Nephron (organoid): ENCODE measurements at regions not wholly inside any gene's neighbourhood (a gene's known extent, or its start where the extent isn't known, plus 50 kb on each side); places are given as distances from the start of the nearest gene placed in this dataset.

Experiments
- H3K27ac Mint-ChIP-seq, 3 experiments: 2 replicates each; pipeline ENCODE4 v1.8.0; 2020; ENCODE audit warnings: mixed read lengths in 3 of 3, mild to moderate bottlenecking in 2 of 3, moderate library complexity in 1 of 3
- H3K27me3 Mint-ChIP-seq: 2 replicates; pipeline ENCODE4 v1.8.0; 2021; ENCODE audit warnings: low read depth, mild to moderate bottlenecking, moderate library complexity, mixed read lengths
- H3K36me3 Mint-ChIP-seq: 2 replicates; pipeline ENCODE4 v1.8.0; 2020; ENCODE audit warnings: low read depth, mixed read lengths
- H3K4me1 Mint-ChIP-seq: 2 replicates; pipeline ENCODE4 v1.8.0; 2020; ENCODE audit warnings: mixed read lengths
- H3K4me3 Mint-ChIP-seq, 3 experiments: 2 replicates each; pipeline ENCODE4 v1.8.0; 2020; ENCODE audit warnings: mild to moderate bottlenecking in 3 of 3, mixed read lengths in 3 of 3, moderate library complexity in 2 of 3
- H3K9me3 Mint-ChIP-seq: 2 replicates; pipeline ENCODE4 v1.8.0; 2020; ENCODE audit warnings: mixed read lengths
- TF ChIP-seq, protein P1 (sequence below), 3 experiments: fragments of 200-600 bp; sonication (generic); IDR thresholded peaks; one replicate each; pipeline ENCODE4 v1.5.0; 2021; ENCODE audit warnings: antibody characterized with exemption in 3 of 3; ENCODE audit not compliant: unreplicated experiment in 3 of 3

DNA sequence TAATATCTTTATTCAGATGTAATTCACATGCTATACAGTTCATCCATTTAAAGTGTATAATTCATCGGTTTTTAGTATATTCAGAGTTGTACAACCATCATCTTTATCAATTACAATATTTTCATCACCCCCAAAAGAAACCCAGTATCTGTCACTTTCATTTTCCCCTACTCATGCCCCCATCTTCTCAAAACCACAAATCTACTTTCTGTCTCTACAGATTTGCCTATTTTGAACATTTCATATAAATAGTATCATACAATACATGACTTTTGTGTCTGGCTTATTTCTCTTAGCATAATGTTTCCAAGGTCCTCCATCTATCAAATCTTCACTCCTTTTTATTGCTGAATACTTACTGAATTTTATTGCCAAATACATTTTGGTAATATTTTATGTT is 305.1 kb upstream of the SGCD start:
- TF ChIP-seq, protein P1, sequence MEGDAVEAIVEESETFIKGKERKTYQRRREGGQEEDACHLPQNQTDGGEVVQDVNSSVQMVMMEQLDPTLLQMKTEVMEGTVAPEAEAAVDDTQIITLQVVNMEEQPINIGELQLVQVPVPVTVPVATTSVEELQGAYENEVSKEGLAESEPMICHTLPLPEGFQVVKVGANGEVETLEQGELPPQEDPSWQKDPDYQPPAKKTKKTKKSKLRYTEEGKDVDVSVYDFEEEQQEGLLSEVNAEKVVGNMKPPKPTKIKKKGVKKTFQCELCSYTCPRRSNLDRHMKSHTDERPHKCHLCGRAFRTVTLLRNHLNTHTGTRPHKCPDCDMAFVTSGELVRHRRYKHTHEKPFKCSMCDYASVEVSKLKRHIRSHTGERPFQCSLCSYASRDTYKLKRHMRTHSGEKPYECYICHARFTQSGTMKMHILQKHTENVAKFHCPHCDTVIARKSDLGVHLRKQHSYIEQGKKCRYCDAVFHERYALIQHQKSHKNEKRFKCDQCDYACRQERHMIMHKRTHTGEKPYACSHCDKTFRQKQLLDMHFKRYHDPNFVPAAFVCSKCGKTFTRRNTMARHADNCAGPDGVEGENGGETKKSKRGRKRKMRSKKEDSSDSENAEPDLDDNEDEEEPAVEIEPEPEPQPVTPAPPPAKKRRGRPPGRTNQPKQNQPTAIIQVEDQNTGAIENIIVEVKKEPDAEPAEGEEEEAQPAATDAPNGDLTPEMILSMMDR (IDR thresholded peaks at IDR 0.05; ENCODE audit: unreplicated experiment in 3 of 3), result no peak
- Mint-ChIP-seq H3K9me3 (peaks cover 3% of the 10 kb centered on the region), H3K4me3 (no peak overlapping the region), H3K27me3 (no peaks in the 10 kb centered on the region), H3K27ac (no peak overlapping the region), H3K4me1 (peaks cover 8% of the 10 kb centered on the region), H3K36me3 (no peaks in the 10 kb centered on the region)

DNA sequence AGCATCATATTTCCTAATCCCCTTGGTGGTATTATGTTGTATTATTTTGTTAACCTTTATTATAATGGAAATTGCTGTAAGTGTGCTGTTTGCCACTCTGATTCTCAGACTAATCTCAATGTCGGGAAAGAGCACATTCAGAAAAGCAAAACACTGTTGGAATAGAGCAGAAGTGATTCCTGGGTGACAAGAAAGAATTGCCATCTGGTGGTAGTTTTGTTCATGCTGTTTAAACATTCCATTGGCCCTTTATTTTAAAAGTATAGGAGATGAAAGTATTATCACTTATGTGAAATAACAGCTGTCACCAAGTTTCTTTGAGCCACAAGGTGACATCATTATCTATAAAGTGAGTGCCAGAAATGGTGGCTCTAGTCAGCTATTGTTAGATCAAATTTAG is 301.3 kb upstream of the SGCD start:
- H3K4me3 Mint-ChIP-seq, result no peak overlapping the region
- H3K27me3 Mint-ChIP-seq, result no peaks in the 10 kb centered on the region
- no peak overlapping the region for H3K27ac Mint-ChIP-seq
- no peaks in the 10 kb centered on the region for H3K4me1 Mint-ChIP-seq
- H3K36me3 Mint-ChIP-seq, result no peaks in the 10 kb centered on the region
- peaks cover 3% of the 10 kb centered on the region for H3K9me3 Mint-ChIP-seq
- TF ChIP-seq, protein P1 (IDR thresholded peaks at IDR 0.05; ENCODE audit: unreplicated experiment in 3 of 3), result no peak

DNA sequence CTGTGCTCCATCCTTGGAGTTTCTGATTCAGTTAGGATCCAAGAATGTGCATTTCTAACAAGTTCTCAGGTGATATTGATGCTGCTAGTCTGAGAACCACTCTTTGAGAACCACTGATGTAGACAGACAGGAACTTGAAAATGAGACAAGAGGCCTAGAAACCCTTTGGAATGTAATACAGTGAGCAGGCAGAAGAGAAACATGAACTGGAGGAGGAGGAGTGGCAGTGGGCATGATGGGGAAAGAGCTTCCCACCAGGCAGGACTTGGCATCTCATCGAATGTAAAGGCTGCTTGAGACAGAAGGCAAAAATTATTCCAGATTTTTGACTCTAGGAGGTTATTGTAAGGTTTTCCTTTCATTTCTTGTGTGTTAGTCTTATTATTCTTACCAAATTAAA is 295.8 kb upstream of the SGCD start:
- TF ChIP-seq, protein P1 (IDR thresholded peaks at IDR 0.05; ENCODE audit: unreplicated experiment in 3 of 3), result no peak
- Mint-ChIP-seq H3K27me3 (no peaks in the 10 kb centered on the region), H3K9me3 (no peaks in the 10 kb centered on the region), H3K27ac (no peak overlapping the region), H3K4me1 (no peaks in the 10 kb centered on the region), H3K4me3 (no peak overlapping the region), H3K36me3 (no peaks in the 10 kb centered on the region)

DNA sequence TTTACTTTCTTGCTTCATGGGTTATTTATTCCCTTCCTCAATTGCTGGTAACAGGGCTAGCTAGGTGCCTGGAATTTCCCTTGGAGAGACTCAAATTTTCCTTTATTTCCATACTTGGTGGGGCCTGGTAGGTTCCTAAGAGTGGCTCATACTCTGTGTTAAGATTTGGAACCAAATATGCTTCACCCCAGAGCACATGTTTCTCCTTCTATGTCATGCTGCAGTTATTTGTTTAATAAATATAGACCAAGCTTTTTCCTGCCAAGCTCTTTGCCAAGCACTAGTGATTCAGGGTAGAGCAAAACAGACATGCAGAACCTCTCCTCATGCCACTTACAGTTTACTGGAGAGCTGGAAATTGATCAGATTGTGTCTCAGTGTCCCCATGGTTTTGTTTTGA is 290.3 kb upstream of the SGCD start:
- no peaks in the 10 kb centered on the region for H3K27me3 Mint-ChIP-seq
- H3K9me3 Mint-ChIP-seq, result no peaks in the 10 kb centered on the region
- no peak overlapping the region for H3K27ac Mint-ChIP-seq
- no peaks in the 10 kb centered on the region for H3K4me1 Mint-ChIP-seq
- no peak overlapping the region for H3K4me3 Mint-ChIP-seq
- no peaks in the 10 kb centered on the region for H3K36me3 Mint-ChIP-seq
- TF ChIP-seq, protein P1 (IDR thresholded peaks at IDR 0.05; ENCODE audit: unreplicated experiment in 3 of 3), result no peak

DNA sequence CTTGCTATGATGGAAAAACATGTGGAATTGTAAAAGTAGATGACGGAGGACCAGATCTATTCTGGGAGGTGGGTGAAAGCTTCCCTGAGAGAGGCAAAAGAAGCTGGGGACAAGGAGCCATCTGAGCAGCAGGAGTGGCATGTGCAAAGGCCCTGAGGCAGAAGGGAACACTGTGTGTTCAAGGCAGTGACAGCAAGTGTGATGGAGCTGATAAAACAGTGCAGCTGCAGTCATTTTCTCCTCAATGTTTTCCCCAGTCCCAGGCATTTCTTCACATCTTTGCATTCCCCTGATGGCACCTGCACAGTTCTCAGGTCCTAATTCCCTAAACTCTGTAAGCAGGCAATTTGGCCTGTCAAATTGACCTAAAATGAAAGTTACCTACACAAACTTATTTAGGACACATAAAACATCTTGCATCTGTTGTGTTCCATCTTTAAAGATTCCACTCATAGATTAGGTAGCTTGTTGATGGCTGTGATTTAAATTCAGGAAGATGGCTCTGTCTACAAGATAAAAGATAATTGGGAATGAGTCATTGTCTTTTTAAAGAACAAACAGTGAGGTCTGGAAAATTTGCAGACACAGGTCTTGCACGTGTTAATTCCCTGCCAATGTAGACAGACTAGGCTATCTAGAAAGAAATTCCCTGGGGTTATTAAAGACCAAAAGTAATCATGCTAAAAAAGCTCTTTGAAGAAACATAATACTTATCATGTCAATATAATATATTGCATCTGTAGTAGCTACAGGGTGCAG is 289.6 kb upstream of the SGCD start:
- TF ChIP-seq, protein P1 (IDR thresholded peaks at IDR 0.05; ENCODE audit: unreplicated experiment in 3 of 3), result no peak
- no peaks in the 10 kb centered on the region for H3K36me3 Mint-ChIP-seq
- no peaks in the 10 kb centered on the region for H3K9me3 Mint-ChIP-seq
- H3K4me3 Mint-ChIP-seq, result no peak overlapping the region
- no peak overlapping the region for H3K27ac Mint-ChIP-seq
- no peaks in the 10 kb centered on the region for H3K27me3 Mint-ChIP-seq
- no peaks in the 10 kb centered on the region for H3K4me1 Mint-ChIP-seq

DNA sequence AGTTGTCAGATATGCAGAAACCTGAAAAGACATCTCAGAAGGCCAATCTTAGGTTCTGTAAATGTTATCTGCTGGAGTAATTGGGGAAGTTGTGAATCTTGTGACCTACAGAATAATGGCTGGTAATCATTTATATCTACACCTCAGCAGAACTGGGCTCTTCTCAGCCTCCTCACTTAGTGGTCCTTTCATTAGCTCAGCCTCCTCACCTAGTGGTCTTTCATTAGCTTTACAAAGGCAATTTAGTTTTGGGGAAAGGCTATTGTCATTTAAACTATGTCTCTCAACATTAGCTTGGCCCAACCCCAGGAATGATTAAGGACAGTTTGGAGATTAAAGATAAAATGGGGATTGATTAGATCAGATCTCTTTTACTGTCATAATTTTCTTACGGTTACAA is 284.2 kb upstream of the SGCD start:
- Mint-ChIP-seq H3K36me3 (no peaks in the 10 kb centered on the region), H3K27me3 (no peaks in the 10 kb centered on the region), H3K4me3 (no peak overlapping the region), H3K27ac (no peak overlapping the region), H3K4me1 (no peaks in the 10 kb centered on the region), H3K9me3 (peaks cover 13% of the 10 kb centered on the region)
- TF ChIP-seq, protein P1 (IDR thresholded peaks at IDR 0.05; ENCODE audit: unreplicated experiment in 3 of 3), result no peak
